ENCODE measurements at regions not wholly inside any gene's neighbourhood (a gene's known extent, or its start where the extent isn't known, plus 50 kb on each side); places are given as distances from the start of the nearest gene placed in this dataset.

DNA sequence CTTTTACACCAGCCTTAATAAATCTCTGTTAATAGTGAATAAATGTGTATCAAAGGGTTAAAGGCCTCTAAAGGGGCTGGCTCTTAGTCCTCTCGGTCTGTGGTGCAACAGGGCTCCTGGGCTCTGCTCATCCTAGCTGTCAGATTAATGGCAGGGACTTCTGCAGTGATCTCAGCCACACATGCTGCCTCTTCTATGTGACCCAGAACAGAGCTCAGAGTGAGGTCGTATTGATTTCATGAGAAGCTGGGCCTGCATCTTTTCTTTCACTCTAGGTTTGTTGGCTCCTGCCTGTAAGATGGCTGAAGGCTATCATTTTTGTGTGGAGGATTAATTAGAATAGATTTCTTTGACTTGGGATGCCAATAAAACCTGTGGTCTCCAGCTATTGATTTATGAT lies 165.0 kb upstream of the GLRA1 start:
- TF ChIP-seq, protein P1, sequence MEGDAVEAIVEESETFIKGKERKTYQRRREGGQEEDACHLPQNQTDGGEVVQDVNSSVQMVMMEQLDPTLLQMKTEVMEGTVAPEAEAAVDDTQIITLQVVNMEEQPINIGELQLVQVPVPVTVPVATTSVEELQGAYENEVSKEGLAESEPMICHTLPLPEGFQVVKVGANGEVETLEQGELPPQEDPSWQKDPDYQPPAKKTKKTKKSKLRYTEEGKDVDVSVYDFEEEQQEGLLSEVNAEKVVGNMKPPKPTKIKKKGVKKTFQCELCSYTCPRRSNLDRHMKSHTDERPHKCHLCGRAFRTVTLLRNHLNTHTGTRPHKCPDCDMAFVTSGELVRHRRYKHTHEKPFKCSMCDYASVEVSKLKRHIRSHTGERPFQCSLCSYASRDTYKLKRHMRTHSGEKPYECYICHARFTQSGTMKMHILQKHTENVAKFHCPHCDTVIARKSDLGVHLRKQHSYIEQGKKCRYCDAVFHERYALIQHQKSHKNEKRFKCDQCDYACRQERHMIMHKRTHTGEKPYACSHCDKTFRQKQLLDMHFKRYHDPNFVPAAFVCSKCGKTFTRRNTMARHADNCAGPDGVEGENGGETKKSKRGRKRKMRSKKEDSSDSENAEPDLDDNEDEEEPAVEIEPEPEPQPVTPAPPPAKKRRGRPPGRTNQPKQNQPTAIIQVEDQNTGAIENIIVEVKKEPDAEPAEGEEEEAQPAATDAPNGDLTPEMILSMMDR (IDR thresholded peaks at IDR 0.05 in 8 of 11, conservative IDR thresholded peaks at IDR 0.05 in 3 of 11) = no peak
- TF ChIP-seq POLR2AphosphoS5 (IDR thresholded peaks at IDR 0.05) (no peak), POLR2A (IDR thresholded peaks at IDR 0.05) (no peak)

DNA sequence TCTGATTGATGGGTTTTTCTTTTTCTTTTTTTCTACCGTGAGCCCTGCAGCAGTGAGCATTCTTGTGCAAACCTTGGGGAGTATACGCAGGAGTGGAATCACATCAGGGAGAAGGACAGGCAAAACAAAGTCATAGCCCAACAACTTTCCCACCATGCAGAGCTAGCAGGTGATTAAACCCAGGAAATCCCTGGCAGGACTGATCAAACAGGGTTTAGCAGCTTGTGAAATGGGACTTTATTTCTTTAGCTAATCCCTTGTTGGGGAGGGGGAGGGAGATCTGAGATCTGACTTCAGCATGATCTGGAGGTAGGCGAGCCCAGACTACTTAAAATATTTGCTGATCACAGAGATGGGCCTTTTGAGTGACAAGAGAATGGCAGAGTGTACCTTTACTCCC lies 162.0 kb upstream of the GLRA1 start:
- Histone ChIP-seq H3K4me3 (no peak overlapping the region), H3K36me3 (no peaks in the 10 kb centered on the region), H3K27ac (no peak overlapping the region), H3K27me3 (replicated peaks in 1 of 7) (no peaks in the 10 kb centered on the region), H3K9me3 (peaks cover 0 to 4% (median 0%) of the 10 kb centered on the region in 8 donors), H3K4me1 (no peaks in the 10 kb centered on the region)
- intact Hi-C loops (cut with DNase I; ENCODE audit: low total_unique reads) = no loop called here
- DNase-seq = no peak
- WGBS, 5 donors = 56 to 73% (median 63%) methylated on average over 3 of the region's 3 CpGs
- no peak for TF ChIP-seq POLR2AphosphoS5 (IDR thresholded peaks at IDR 0.05)
- no peak for TF ChIP-seq POLR2A (IDR thresholded peaks at IDR 0.05)
- TF ChIP-seq, protein P1 (IDR thresholded peaks at IDR 0.05 in 8 of 11, conservative IDR thresholded peaks at IDR 0.05 in 3 of 11) = no peak

More for the DNA sequence above, 165.0 kb upstream of the GLRA1 start:
- Histone ChIP-seq H3K36me3 (no peaks in the 10 kb centered on the region), H3K27me3 (replicated peaks in 1 of 7) (no peaks in the 10 kb centered on the region), H3K4me3 (no peak overlapping the region), H3K27ac (no peak overlapping the region), H3K9me3 (no peaks in the 10 kb centered on the region), H3K4me1 (no peaks in the 10 kb centered on the region)
- intact Hi-C loops (cut with DNase I; ENCODE audit: low total_unique reads) = no loop called here
- WGBS, 5 donors = 26 to 53% (median 48%) methylated on average over 2 of the region's 2 CpGs
- no peak for DNase-seq

DNA sequence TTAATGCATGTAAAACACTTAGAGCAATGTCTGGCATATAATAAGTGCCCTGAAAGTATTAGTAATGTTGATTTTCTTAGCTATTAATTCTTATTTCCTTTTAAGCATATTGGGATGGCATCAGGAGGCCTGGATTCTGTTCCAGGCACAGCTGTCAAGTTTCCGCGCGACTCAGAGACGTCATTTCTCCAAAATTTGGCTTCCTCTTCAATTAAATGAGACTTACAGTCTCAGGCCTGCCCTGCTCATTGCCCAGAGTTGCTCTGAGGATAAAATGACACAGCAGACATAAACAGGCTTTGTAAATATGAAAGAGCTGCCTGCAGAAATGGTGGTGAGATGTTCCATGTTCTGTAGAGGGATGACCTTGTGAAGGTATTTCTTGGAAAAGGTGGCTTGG lies 159.8 kb upstream of the GLRA1 start:
- Histone ChIP-seq H3K27me3 (replicated peaks in 1 of 7) (no peaks in the 10 kb centered on the region), H3K4me3 (no peak overlapping the region), H3K36me3 (no peaks in the 10 kb centered on the region), H3K4me1 (no peaks in the 10 kb centered on the region), H3K27ac (no peak overlapping the region), H3K9me3 (peaks cover 0 to 4% (median 0%) of the 10 kb centered on the region in 8 donors)
- intact Hi-C loops (cut with DNase I; ENCODE audit: low total_unique reads) = no loop called here
- no peak for DNase-seq
- 81 to 94% (median 87%) methylated on average over 4 of the region's 4 CpGs for WGBS, 5 donors
- TF ChIP-seq POLR2AphosphoS5 (IDR thresholded peaks at IDR 0.05) (no peak), POLR2A (IDR thresholded peaks at IDR 0.05) (no peak)
- TF ChIP-seq, protein P1 (IDR thresholded peaks at IDR 0.05 in 8 of 11, conservative IDR thresholded peaks at IDR 0.05 in 3 of 11) = no peak

DNA sequence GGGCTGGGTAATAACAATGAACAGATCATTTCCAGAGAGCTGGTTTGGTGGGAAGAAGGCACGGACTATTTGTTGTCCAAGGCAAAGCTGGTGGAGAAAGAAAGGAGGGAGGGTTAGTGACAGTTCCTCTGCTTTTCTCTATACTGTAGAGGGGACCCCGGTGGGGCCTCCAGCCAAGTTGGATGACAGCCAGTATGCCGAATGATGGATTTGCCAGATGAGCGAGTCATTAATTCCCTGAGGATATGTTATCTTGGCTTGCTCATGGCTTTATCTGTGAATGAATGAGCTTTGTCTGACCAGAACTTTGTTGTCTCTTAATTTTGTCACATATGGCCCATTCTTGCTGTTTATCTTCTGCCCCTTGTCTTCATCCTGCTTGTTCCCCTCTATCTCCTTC lies 158.6 kb upstream of the GLRA1 start:
- Histone ChIP-seq H3K36me3 (no peaks in the 10 kb centered on the region), H3K9me3 (peaks cover 0 to 4% (median 0%) of the 10 kb centered on the region in 8 donors), H3K4me1 (no peaks in the 10 kb centered on the region), H3K27me3 (replicated peaks in 1 of 7) (no peaks in the 10 kb centered on the region), H3K27ac (no peak overlapping the region), H3K4me3 (no peak overlapping the region)
- no peak for TF ChIP-seq POLR2AphosphoS5 (IDR thresholded peaks at IDR 0.05)
- no peak for TF ChIP-seq POLR2A (IDR thresholded peaks at IDR 0.05)
- TF ChIP-seq, protein P1 (IDR thresholded peaks at IDR 0.05 in 8 of 11, conservative IDR thresholded peaks at IDR 0.05 in 3 of 11) = no peak
- WGBS, 5 donors = 64 to 83% (median 80%) methylated on average over 4 of the region's 4 CpGs
- DNase-seq = no peak
- intact Hi-C loops (cut with DNase I; ENCODE audit: low total_unique reads) = no loop called here
